CD4-positive, alpha-beta T cell treated with Interleukin-1 beta for 1 hour (primary cell): ENCODE measurements at regions not wholly inside any gene's neighbourhood (a gene's known extent, or its start where the extent isn't known, plus 50 kb on each side); places are given as distances from the start of the nearest gene placed in this dataset.
"Not testable (repeated sequence)": the region's sequence is repeated elsewhere in the genome, so short reads cannot be mapped to it uniquely, and the experiment has no call there.

Experiments used
- DNase-seq, 2 donors: peaks; one replicate each; pipeline ENCODE4 v3.0.0-alpha.2; 2020 to 2022

- DNase-seq, result no peak
Measured at GRCh38 chr6:141133346-141133745, 999.4 kb upstream of the GJE1 start.

- no peak for DNase-seq
Measured at GRCh38 chr6:141131616-141132015, 1001.1 kb upstream of the GJE1 start.

DNA sequence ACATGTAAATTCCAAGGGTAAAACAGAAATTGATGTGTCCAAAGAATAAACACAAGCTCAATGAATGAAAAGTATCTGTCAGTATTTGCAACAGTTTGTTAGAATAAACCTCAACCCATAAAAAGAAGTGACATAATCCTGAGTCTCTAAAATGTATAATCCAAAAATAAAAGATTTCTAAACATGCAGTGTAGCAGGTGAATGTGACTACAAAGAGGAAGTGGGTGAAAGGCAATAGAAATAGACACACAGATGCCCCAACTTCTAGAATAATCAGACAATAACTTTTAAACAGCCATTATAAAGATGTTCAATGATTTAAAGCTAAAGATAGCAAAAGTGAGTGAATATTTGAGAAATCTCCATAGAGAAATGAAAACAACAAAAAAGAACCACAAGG is 1009.2 kb upstream of the GJE1 start:
- DNase-seq, result no peak

DNA sequence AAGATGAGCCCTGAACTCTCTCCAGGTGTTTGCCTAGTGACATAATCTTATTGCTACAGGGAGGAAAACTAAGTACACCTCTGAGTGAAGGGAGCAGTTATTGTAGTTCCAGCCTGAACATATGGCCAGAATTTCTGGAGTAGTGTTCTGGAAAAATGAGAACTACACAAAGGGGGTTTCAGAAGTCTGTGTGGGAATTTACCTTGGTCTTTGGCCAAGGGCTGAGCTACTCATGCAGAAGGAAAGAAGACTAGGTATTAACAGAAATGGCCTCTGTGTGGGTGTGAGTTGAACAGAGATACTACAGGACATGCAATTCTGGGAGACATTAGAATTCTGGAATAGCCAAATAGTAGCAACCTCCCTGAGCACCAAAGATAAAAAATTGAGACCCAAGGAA is 1009.7 kb upstream of the GJE1 start:
- no peak for DNase-seq

- DNase-seq, result no peak
Measured at GRCh38 chr6:141118991-141119390, 1013.7 kb upstream of the GJE1 start.

DNA sequence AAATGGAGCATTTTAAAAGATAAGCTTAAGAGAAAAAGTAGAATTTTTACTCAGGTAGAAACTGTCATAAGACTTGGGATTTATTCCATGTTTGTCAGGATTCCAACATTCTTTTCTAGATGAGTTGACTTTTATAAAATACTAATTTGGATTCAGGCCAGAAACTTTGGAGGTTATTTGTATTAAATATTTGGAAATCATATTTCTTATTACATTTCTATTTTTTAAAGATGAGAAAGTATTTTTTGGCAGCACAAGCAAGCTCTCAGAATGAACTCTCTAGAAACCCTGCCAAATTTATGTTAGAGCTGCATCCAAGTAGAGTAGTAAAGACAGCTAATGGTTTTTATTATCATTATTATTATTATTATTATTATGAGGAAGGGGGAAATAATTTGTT is 1014.9 kb upstream of the GJE1 start:
- DNase-seq, result no peak

- no peak for DNase-seq
Measured at GRCh38 chr6:141110481-141110880, 1022.2 kb upstream of the GJE1 start.

- no peak for DNase-seq
Measured at GRCh38 chr6:141107591-141108160, 1025.0 kb upstream of the GJE1 start.

GRCh38 chr6:141105481-141105880 is 1027.2 kb upstream of the GJE1 start:
- no peak for DNase-seq

DNA sequence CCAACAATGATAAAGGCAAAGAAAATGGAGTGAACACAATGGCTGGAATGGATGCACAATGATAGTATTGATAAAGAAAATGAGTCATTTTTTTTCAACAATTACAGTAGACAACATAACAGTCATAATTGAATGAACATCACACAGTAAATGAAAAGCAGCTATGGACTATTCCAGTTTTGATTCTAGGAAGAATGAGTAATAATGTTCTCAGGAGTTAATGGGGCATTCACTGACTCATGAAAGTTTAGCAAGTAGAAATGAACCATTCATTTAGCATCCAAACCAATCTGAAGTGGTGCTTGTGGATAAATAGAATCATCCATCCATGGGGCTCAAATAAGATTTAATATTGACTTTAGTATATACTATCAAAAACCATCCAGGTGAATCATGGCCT is 1029.5 kb upstream of the GJE1 start:
- DNase-seq, result no peak

DNA sequence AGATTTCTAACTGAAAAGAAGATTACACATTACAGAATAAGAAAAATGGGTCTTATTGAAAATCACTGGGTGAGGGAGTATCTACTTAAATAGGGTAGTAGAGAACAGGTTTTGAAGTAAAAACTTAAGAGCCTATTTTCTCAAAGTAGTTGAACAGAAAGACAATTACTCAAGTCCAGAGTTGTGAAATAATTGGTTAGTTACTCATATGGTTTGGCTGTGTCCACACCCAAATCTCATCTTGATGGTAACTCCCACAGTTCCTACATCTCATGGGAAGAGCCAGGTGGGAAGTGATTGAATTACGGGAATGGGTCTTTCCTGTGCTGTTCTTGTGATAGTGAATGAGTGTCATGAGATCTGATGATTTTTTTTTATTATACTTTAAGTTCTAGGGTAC is 1035.3 kb upstream of the GJE1 start:
- DNase-seq, result no peak

- no peak for DNase-seq
Measured at GRCh38 chr6:141095308-141095707, 1037.4 kb upstream of the GJE1 start.

- DNase-seq, result no peak
Measured at GRCh38 chr6:141088171-141088570, 1044.6 kb upstream of the GJE1 start.

DNA sequence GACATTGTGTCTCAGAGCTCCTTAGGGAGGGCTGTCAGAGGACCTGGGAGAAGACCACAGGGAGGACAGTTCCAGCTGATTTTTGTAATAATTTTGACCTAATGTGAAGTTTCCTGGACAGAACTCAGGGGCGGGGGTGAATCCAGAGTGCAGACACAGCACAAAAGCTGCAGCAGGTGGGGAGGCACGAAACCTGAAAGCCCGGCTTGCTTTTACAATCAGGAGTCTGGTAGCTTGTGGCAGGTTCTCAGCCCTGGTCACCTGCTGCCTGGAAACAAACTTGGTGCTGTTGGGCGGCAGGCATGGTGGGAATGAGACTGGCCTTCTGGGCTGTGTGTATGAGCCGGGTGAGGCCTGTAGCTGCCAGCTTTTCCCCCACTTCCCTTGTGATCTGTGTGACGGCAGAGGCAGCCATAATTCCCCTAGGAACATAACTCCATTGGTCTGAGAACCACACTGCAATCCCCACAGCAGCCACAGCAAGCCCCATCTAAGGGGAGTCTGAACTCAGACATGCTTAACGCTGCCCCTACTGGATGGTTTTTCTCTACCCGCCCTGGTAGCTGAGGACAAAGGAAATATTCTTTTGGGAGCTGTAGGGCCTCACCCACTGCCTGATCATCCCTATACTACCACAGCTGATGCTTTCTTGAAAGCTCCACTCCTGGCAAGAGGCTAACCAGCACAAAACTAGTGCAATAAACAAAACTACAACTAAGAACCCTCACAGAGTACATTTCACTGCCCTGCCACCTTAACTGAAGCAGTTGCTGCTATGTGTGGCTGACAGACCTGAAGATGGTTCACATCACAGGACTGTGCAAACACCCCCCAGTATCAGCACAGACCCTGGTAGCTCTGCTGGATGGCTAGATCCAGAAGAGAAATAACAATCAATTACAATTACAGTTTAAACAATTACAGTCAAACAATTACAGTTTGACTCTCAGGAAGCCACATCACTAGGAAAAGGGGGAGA is 1055.1 kb upstream of the GJE1 start:
- no peak for DNase-seq

DNA sequence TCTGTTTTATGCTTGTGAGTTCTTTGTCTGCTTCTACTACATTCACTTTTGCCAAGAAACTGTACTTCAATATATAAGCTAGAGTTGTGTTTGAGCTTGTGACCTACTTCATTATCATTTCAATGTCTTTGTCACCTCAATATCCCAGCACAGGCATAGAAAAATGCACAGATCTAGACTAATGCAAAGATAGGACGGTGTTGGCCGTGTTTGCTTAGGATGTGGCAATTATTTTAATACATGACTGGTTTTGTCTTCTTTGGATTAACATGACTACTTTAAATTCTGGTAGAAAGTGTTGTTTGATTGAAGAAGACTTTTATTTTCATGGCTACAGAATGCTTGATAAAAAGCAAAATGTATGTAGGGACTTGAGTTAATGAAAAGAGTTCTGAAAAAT is 1075.0 kb upstream of the GJE1 start:
- no peak for DNase-seq

DNA sequence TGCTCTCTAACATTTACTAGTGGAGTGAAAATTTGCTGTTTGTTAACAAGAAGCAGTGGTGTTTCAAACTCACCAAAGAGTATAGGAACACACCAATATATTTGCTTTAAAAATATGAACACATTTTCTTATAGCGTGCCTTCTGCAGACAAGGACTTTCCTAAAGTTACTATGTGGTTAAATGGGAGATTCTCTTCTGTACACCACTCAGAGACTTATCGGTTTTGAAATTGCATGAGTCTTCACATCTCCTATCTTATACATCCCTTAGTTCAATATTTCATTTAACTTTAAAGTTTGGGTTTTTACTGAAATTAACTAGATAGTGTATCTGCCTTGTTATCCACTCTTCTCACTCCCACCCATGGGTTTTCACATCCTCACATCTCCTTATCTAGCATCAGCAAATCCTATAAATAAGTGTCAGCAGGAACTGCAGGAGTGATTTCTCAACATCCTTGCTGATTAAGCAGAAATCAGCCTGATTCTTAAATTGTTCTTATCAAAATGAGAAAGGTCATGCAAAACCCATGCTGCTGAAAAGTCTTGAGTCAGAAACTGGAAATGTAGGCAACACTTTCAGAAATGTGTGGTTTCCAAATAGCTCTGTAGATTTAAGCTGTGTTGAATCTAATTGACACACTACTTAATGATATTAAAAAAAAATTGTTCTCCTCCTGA is 1075.6 kb upstream of the GJE1 start:
- no peak for DNase-seq

DNA sequence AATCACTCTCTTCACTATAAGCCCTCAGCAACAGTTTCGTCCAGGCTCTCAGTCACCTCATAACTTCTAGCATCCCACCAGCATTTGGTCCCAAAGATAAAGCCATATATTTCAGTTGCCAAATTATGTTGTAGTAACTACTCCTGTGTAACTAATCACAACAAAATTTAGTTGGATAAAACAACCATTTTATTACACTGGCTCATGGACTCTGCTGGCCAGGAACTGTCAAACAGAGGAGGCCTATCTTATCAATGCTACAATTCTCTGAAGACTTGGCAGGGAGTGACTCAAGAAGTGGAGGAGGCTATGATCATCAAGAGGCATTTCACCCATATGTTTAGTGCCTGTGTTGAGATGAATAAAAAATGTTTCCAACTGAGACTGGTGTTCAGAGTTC is 1082.3 kb upstream of the GJE1 start:
- DNase-seq, result no peak

DNA sequence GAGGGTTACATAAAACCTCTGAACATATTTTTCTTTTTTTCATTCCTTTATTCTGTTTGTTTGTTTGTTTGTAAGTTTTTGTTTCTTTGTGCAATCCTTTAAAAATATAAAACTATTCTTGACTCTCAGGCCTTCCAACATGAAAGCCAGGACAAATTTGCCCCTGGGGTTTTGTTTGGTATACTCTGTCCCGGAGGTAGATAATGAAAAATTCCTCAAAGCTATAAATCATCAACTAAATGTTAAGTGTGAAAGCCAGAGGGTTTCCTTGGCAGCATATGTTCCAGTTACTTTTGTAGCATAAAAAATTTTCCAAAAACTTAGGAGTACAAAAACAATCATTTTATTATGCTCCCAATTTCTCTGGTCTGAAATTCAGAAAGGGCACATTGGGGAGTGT is 1084.3 kb upstream of the GJE1 start:
- DNase-seq, result no peak

GRCh38 chr6:141046496-141046895 is 1086.2 kb upstream of the GJE1 start:
- DNase-seq, result not testable (repeated sequence)

- no peak for DNase-seq
Measured at GRCh38 chr6:141041596-141042087, 1091.1 kb upstream of the GJE1 start.

GRCh38 chr6:141035312-141036200 is 1097.2 kb upstream of the GJE1 start:
- no peak for DNase-seq

GRCh38 chr6:141033101-141033500 is 1099.6 kb upstream of the GJE1 start:
- DNase-seq, result no peak

- DNase-seq, result no peak
Measured at GRCh38 chr6:141029908-141030307, 1102.8 kb upstream of the GJE1 start.
